ENCODE measurements at regions not wholly inside any gene's neighbourhood (a gene's known extent, or its start where the extent isn't known, plus 50 kb on each side); places are given as distances from the start of the nearest gene placed in this dataset.

DNA sequence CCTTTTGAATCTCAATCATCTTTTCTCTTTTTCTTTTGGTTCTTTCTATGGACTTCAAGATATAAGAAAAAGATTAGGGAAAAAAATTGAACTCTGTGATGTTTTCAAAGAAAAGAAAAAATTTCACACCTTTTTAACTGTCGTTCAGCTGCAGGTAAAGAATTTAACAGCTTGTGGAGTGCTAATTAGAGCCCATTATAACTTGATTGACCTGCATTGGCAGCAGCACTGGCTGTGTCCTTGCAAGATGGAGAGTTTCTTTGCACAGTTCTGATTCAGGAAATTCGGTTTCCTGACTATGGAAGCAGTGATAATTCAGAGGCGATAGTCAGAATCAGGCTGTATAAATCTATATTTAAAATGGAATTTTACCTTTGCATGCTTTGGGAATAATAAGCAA, 183.2 kb upstream of the DACH1 start:
- Histone ChIP-seq H3K27me3 (ENCODE audit: control insufficient read depth, insufficient read depth, low read length) (no peaks in the 10 kb centered on the region), H3K4me3 (ENCODE audit: low read depth, low read length) (no peak overlapping the region), H3K36me3 (ENCODE audit: control insufficient read depth, insufficient read depth, low read length) (no peaks in the 10 kb centered on the region)
- ChIA-PET CTCF (no interaction called here), POLR2A (no interaction called here)
- DNase-seq (ENCODE audit: low read depth) = no peak
- TF ChIP-seq, protein P1, sequence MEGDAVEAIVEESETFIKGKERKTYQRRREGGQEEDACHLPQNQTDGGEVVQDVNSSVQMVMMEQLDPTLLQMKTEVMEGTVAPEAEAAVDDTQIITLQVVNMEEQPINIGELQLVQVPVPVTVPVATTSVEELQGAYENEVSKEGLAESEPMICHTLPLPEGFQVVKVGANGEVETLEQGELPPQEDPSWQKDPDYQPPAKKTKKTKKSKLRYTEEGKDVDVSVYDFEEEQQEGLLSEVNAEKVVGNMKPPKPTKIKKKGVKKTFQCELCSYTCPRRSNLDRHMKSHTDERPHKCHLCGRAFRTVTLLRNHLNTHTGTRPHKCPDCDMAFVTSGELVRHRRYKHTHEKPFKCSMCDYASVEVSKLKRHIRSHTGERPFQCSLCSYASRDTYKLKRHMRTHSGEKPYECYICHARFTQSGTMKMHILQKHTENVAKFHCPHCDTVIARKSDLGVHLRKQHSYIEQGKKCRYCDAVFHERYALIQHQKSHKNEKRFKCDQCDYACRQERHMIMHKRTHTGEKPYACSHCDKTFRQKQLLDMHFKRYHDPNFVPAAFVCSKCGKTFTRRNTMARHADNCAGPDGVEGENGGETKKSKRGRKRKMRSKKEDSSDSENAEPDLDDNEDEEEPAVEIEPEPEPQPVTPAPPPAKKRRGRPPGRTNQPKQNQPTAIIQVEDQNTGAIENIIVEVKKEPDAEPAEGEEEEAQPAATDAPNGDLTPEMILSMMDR (IDR thresholded peaks at IDR 0.05; ENCODE audit: insufficient read depth, low read depth, low read length) = no peak

- no peak overlapping the region for H3K4me3 ChIP-seq (ENCODE audit: low read depth, low read length)
- TF ChIP-seq, protein P1 (IDR thresholded peaks at IDR 0.05; ENCODE audit: insufficient read depth, low read depth, low read length) = no peak
- H3K36me3 ChIP-seq (ENCODE audit: control insufficient read depth, insufficient read depth, low read length) = no peaks in the 10 kb centered on the region
- POLR2A ChIA-PET = no interaction called here
- CTCF ChIA-PET = no interaction called here
- H3K27me3 ChIP-seq (ENCODE audit: control insufficient read depth, insufficient read depth, low read length) = no peaks in the 10 kb centered on the region
- no peak for DNase-seq (ENCODE audit: low read depth)
Measured at GRCh38 chr13:72043366-72043765, 176.4 kb upstream of the DACH1 start.

GRCh38 chr13:72041165-72041564, 174.2 kb upstream of the DACH1 start:
- TF ChIP-seq, protein P1 (IDR thresholded peaks at IDR 0.05; ENCODE audit: insufficient read depth, low read depth, low read length) = no peak
- CTCF ChIA-PET = no interaction called here
- H3K4me3 ChIP-seq (ENCODE audit: low read depth, low read length) = no peak overlapping the region
- no peaks in the 10 kb centered on the region for H3K27me3 ChIP-seq (ENCODE audit: control insufficient read depth, insufficient read depth, low read length)
- no peak for DNase-seq (ENCODE audit: low read depth)
- H3K36me3 ChIP-seq (ENCODE audit: control insufficient read depth, insufficient read depth, low read length) = no peaks in the 10 kb centered on the region
- POLR2A ChIA-PET = no interaction called here

DNA sequence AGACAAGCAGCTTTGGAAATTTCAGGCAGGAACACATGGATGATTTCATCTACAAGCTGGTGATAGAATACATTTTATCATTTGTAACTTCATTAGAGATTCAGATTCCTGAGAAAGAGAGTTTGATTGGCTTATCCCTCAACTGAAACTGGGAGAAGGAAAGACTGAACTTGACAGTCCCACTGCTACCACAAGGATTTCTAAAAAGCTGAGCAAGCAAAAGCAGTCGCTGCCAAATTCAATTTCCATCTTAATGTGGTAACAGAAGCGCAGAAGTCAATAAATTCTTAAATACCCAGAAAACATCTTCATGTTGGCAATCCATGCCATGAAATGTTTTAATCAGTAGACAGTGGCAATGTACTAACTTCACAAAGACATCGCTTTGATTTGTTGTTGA, 172.1 kb upstream of the DACH1 start:
- no peak for DNase-seq (ENCODE audit: low read depth)
- POLR2A ChIA-PET = no interaction called here
- TF ChIP-seq, protein P1 (IDR thresholded peaks at IDR 0.05; ENCODE audit: insufficient read depth, low read depth, low read length) = no peak
- CTCF ChIA-PET = no interaction called here
- Histone ChIP-seq H3K27me3 (ENCODE audit: control insufficient read depth, insufficient read depth, low read length) (no peaks in the 10 kb centered on the region), H3K4me3 (ENCODE audit: low read depth, low read length) (no peak overlapping the region), H3K36me3 (ENCODE audit: control insufficient read depth, insufficient read depth, low read length) (no peaks in the 10 kb centered on the region)

GRCh38 chr13:72029981-72030380, 163.0 kb upstream of the DACH1 start:
- POLR2A ChIA-PET = no interaction called here
- Histone ChIP-seq H3K4me3 (ENCODE audit: low read depth, low read length) (no peak overlapping the region), H3K27me3 (ENCODE audit: control insufficient read depth, insufficient read depth, low read length) (no peaks in the 10 kb centered on the region), H3K36me3 (ENCODE audit: control insufficient read depth, insufficient read depth, low read length) (no peaks in the 10 kb centered on the region)
- TF ChIP-seq, protein P1 (IDR thresholded peaks at IDR 0.05; ENCODE audit: insufficient read depth, low read depth, low read length) = no peak
- DNase-seq (ENCODE audit: low read depth) = no peak
- CTCF ChIA-PET = no interaction called here
